Natural killer cell treated with Interleukin-12 subunit alpha and Interleukin-12 subunit beta and Interleukin-15 and Interleukin-18, amount 100 ng/mL, for 72 hours (primary cell): ENCODE measurements at regions not wholly inside any gene's neighbourhood (a gene's known extent, or its start where the extent isn't known, plus 50 kb on each side); places are given as distances from the start of the nearest gene placed in this dataset.

Experiments used
- ATAC-seq, 2 donors: fragments of 150-1000 bp; cut with Tn5 transposase in 1 of 2; sonication (Bioruptor Pico), chemical (Tn5 transposase) in 1 of 2; 2 replicates each; pipeline ENCODE4 v1.10.0; 2021
- DNase-seq: peaks from one replicate; pipeline ENCODE4 v3.0.0; 2022; ENCODE audit warnings: low spot score
- H3K27ac Mint-ChIP-seq, 2 donors: 1 replicate in 1 of 2; 2 replicates in 1 of 2; pipeline ENCODE4 v1.8.0; 2022; ENCODE audit warnings: mixed read lengths in 2 of 2, mild to moderate bottlenecking in 1 of 2, moderate library complexity in 1 of 2
- H3K27me3 Mint-ChIP-seq, 2 donors: 1 replicate in 1 of 2; 2 replicates in 1 of 2; pipeline ENCODE4 v1.8.0; 2022; ENCODE audit warnings: mixed read lengths in 2 of 2
- H3K36me3 Mint-ChIP-seq: one replicate; pipeline ENCODE4 v1.8.0; 2022; ENCODE audit warnings: mixed read lengths
- H3K4me1 Mint-ChIP-seq, 2 donors: 1 replicate in 1 of 2; 2 replicates in 1 of 2; pipeline ENCODE4 v1.8.0; 2022; ENCODE audit warnings: low read depth in 2 of 2, mixed read lengths in 2 of 2, mild to moderate bottlenecking in 1 of 2
- H3K4me3 Mint-ChIP-seq: one replicate; pipeline ENCODE4 v1.8.0; 2022; ENCODE audit warnings: mixed read lengths
- H3K9me3 Mint-ChIP-seq: 2 replicates; pipeline ENCODE4 v1.8.0; 2022; ENCODE audit warnings: mixed read lengths

- Mint-ChIP-seq H3K27ac (no peak overlapping the region), H3K4me3 (no peak overlapping the region), H3K36me3 (no peaks in the 10 kb centered on the region), H3K4me1 (no peaks in the 10 kb centered on the region), H3K9me3 (no peaks in the 10 kb centered on the region), H3K27me3 (no peaks in the 10 kb centered on the region)
- DNase-seq = no peak
- ATAC-seq = no peak
Observed at GRCh38 chr11:37087650-37088572, 489.9 kb upstream of the RAG2 start.

GRCh38 chr11:37078521-37078920, 480.5 kb upstream of the RAG2 start:
- Mint-ChIP-seq H3K4me1 (no peaks in the 10 kb centered on the region), H3K4me3 (no peak overlapping the region), H3K27me3 (no peaks in the 10 kb centered on the region), H3K36me3 (no peaks in the 10 kb centered on the region), H3K9me3 (peaks cover 6% of the 10 kb centered on the region), H3K27ac (no peak overlapping the region)
- ATAC-seq = no peak
- DNase-seq = no peak

GRCh38 chr11:37076866-37077265, 478.8 kb upstream of the RAG2 start:
- H3K27ac Mint-ChIP-seq = no peak overlapping the region
- DNase-seq (no peak), ATAC-seq (no peak)
- H3K4me1 Mint-ChIP-seq = no peaks in the 10 kb centered on the region
- H3K36me3 Mint-ChIP-seq = no peaks in the 10 kb centered on the region
- H3K9me3 Mint-ChIP-seq = peaks cover 3% of the 10 kb centered on the region
- H3K27me3 Mint-ChIP-seq = no peaks in the 10 kb centered on the region
- no peak overlapping the region for H3K4me3 Mint-ChIP-seq

GRCh38 chr11:37072538-37073055, 474.6 kb upstream of the RAG2 start:
- ATAC-seq = no peak

GRCh38 chr11:37050311-37050710, 452.3 kb upstream of the RAG2 start:
- Mint-ChIP-seq H3K4me3 (no peak overlapping the region), H3K27me3 (no peaks in the 10 kb centered on the region), H3K36me3 (no peaks in the 10 kb centered on the region), H3K27ac (no peak overlapping the region), H3K4me1 (no peaks in the 10 kb centered on the region), H3K9me3 (peaks cover 3% of the 10 kb centered on the region)
- no peak for DNase-seq
- ATAC-seq = no peak

More at GRCh38 chr11:37072538-37073055, 474.6 kb upstream of the RAG2 start:
- DNase-seq = no peak
- Mint-ChIP-seq H3K4me3 (no peak overlapping the region), H3K27me3 (no peaks in the 10 kb centered on the region), H3K9me3 (peaks cover 6% of the 10 kb centered on the region), H3K27ac (no peak overlapping the region), H3K4me1 (no peaks in the 10 kb centered on the region), H3K36me3 (no peaks in the 10 kb centered on the region)

GRCh38 chr11:37040921-37041320, 442.9 kb upstream of the RAG2 start:
- Mint-ChIP-seq H3K27me3 (no peaks in the 10 kb centered on the region), H3K4me3 (no peak overlapping the region), H3K36me3 (peaks cover 3% of the 10 kb centered on the region), H3K27ac (no peak overlapping the region), H3K9me3 (peaks cover 10% of the 10 kb centered on the region), H3K4me1 (no peaks in the 10 kb centered on the region)
- DNase-seq (no peak), ATAC-seq (no peak)

- no peak for DNase-seq
- ATAC-seq = no peak
- Mint-ChIP-seq H3K4me1 (no peaks in the 10 kb centered on the region), H3K9me3 (peaks cover 13% of the 10 kb centered on the region), H3K36me3 (peaks cover 4% of the 10 kb centered on the region), H3K27ac (no peak overlapping the region), H3K27me3 (no peaks in the 10 kb centered on the region), H3K4me3 (no peak overlapping the region)
Observed at GRCh38 chr11:37038911-37039310, 440.9 kb upstream of the RAG2 start.

- Mint-ChIP-seq H3K4me1 (no peaks in the 10 kb centered on the region), H3K4me3 (no peak overlapping the region), H3K27me3 (no peaks in the 10 kb centered on the region), H3K27ac (no peak overlapping the region), H3K9me3 (peaks cover 7% of the 10 kb centered on the region), H3K36me3 (no peaks in the 10 kb centered on the region)
- ATAC-seq (no peak), DNase-seq (no peak)
Observed at GRCh38 chr11:37026741-37027140, 428.7 kb upstream of the RAG2 start.

GRCh38 chr11:37026326-37026725, 428.3 kb upstream of the RAG2 start:
- H3K27ac Mint-ChIP-seq = no peak overlapping the region
- ATAC-seq (no peak), DNase-seq (no peak)
- no peaks in the 10 kb centered on the region for H3K36me3 Mint-ChIP-seq
- H3K9me3 Mint-ChIP-seq = peaks cover 3% of the 10 kb centered on the region
- H3K4me3 Mint-ChIP-seq = no peak overlapping the region
- H3K27me3 Mint-ChIP-seq = no peaks in the 10 kb centered on the region
- H3K4me1 Mint-ChIP-seq = no peaks in the 10 kb centered on the region

GRCh38 chr11:37006563-37006962, 408.5 kb upstream of the RAG2 start:
- DNase-seq (no peak), ATAC-seq (no peak)
- H3K4me3 Mint-ChIP-seq = no peak overlapping the region
- H3K4me1 Mint-ChIP-seq = no peaks in the 10 kb centered on the region
- no peak overlapping the region for H3K27ac Mint-ChIP-seq
- no peaks in the 10 kb centered on the region for H3K9me3 Mint-ChIP-seq
- H3K27me3 Mint-ChIP-seq = no peaks in the 10 kb centered on the region
- no peaks in the 10 kb centered on the region for H3K36me3 Mint-ChIP-seq

- ATAC-seq (no peak), DNase-seq (no peak)
- Mint-ChIP-seq H3K36me3 (no peaks in the 10 kb centered on the region), H3K9me3 (no peaks in the 10 kb centered on the region), H3K4me3 (no peak overlapping the region), H3K4me1 (no peaks in the 10 kb centered on the region), H3K27me3 (no peaks in the 10 kb centered on the region), H3K27ac (no peak overlapping the region)
Observed at GRCh38 chr11:37002831-37003230, 404.8 kb upstream of the RAG2 start.

- peaks cover 3% of the 10 kb centered on the region for H3K9me3 Mint-ChIP-seq
- H3K36me3 Mint-ChIP-seq = no peaks in the 10 kb centered on the region
- H3K4me1 Mint-ChIP-seq = no peaks in the 10 kb centered on the region
- ATAC-seq (no peak), DNase-seq (no peak)
- no peak overlapping the region for H3K4me3 Mint-ChIP-seq
- H3K27me3 Mint-ChIP-seq = no peaks in the 10 kb centered on the region
- H3K27ac Mint-ChIP-seq = no peak overlapping the region
Observed at GRCh38 chr11:36997656-36998055, 399.6 kb upstream of the RAG2 start.

GRCh38 chr11:36996795-36997194, 398.8 kb upstream of the RAG2 start:
- ATAC-seq (no peak), DNase-seq (no peak)
- no peaks in the 10 kb centered on the region for H3K36me3 Mint-ChIP-seq
- no peaks in the 10 kb centered on the region for H3K4me1 Mint-ChIP-seq
- no peaks in the 10 kb centered on the region for H3K27me3 Mint-ChIP-seq
- H3K4me3 Mint-ChIP-seq = no peak overlapping the region
- peaks cover 3% of the 10 kb centered on the region for H3K9me3 Mint-ChIP-seq
- H3K27ac Mint-ChIP-seq = no peak overlapping the region

- Mint-ChIP-seq H3K27ac (no peak overlapping the region), H3K9me3 (peaks cover 6% of the 10 kb centered on the region), H3K4me1 (no peaks in the 10 kb centered on the region)
Observed at GRCh38 chr11:36994208-36994607, 396.2 kb upstream of the RAG2 start.

More at GRCh38 chr11:36994208-36994607, 396.2 kb upstream of the RAG2 start:
- Mint-ChIP-seq H3K27me3 (no peaks in the 10 kb centered on the region), H3K36me3 (no peaks in the 10 kb centered on the region), H3K4me3 (no peak overlapping the region)
- no peak for ATAC-seq
- no peak for DNase-seq
